ENCODE measurements at regions not wholly inside any gene's neighbourhood (a gene's known extent, or its start where the extent isn't known, plus 50 kb on each side); places are given as distances from the start of the nearest gene placed in this dataset.

DNA sequence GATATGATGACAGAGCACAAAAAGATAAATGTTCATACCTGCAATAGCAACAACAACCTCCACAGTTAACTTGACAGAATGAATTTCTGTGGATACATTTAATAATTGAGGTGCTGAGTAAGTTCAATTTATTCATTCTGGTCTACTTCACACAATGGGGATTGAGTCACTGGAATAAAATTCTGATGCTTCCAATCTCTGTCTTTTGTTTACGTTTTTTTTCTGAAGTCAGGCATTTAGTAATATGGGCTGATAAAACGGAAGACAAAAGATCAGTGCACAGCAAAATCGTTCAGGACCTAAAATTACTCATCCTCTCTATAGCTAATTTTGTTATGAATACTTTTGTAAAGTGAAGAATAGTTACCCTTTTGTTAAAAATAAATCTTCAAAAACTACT lies 565.9 kb upstream of the CCDC54 start:
- TF ChIP-seq, protein P1, sequence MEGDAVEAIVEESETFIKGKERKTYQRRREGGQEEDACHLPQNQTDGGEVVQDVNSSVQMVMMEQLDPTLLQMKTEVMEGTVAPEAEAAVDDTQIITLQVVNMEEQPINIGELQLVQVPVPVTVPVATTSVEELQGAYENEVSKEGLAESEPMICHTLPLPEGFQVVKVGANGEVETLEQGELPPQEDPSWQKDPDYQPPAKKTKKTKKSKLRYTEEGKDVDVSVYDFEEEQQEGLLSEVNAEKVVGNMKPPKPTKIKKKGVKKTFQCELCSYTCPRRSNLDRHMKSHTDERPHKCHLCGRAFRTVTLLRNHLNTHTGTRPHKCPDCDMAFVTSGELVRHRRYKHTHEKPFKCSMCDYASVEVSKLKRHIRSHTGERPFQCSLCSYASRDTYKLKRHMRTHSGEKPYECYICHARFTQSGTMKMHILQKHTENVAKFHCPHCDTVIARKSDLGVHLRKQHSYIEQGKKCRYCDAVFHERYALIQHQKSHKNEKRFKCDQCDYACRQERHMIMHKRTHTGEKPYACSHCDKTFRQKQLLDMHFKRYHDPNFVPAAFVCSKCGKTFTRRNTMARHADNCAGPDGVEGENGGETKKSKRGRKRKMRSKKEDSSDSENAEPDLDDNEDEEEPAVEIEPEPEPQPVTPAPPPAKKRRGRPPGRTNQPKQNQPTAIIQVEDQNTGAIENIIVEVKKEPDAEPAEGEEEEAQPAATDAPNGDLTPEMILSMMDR (IDR thresholded peaks at IDR 0.05) = no peak
- TF ChIP-seq POLR2A (IDR thresholded peaks at IDR 0.05) = no peak

Data from Peyer's patch (tissue), 4 donors.